GM23248 (cell line): ENCODE measurements at regions not wholly inside any gene's neighbourhood (a gene's known extent, or its start where the extent isn't known, plus 50 kb on each side); places are given as distances from the start of the nearest gene placed in this dataset.

Source experiments
- DNase-seq: peaks from one replicate; pipeline ENCODE4 v3.0.0-alpha.2; 2015
- H2AFZ ChIP-seq: fragments of 200-600 bp; sonication (generic); 2 replicates; pipeline ENCODE4 v1.6.1; 2016; ENCODE audit warnings: antibody characterized with exemption
- H3F3A ChIP-seq: fragments of 200-600 bp; sonication (generic); 2 replicates; pipeline ENCODE4 v1.6.1; 2016; ENCODE audit warnings: mild to moderate bottlenecking, antibody characterized with exemption, mixed run types; ENCODE audit not compliant: insufficient read depth
- H3K27ac ChIP-seq: fragments of 200-600 bp; sonication (generic); 2 replicates; pipeline ENCODE4 v1.5.1; 2016; ENCODE audit warnings: mild to moderate bottlenecking
- H3K27me3 ChIP-seq: fragments of 200-600 bp; sonication (generic); replicated peaks from 2 replicates; pipeline ENCODE4 v1.6.1; 2016; ENCODE audit warnings: mild to moderate bottlenecking; ENCODE audit not compliant: insufficient read depth
- H3K36me3 ChIP-seq: fragments of 200-600 bp; sonication (generic); 2 replicates; pipeline ENCODE4 v1.6.1; 2016; ENCODE audit warnings: low read depth, mild to moderate bottlenecking
- H3K4me1 ChIP-seq: fragments of 200-600 bp; sonication (generic); 2 replicates; pipeline ENCODE4 v1.6.1; 2016; ENCODE audit warnings: mild to moderate bottlenecking; ENCODE audit not compliant: insufficient read depth
- H3K4me2 ChIP-seq: fragments of 200-600 bp; sonication (generic); one replicate; pipeline ENCODE4 v1.6.1; 2016; ENCODE audit warnings: mild to moderate bottlenecking; ENCODE audit not compliant: unreplicated experiment
- H3K4me3 ChIP-seq: fragments of 200-600 bp; sonication (generic); 2 replicates; pipeline ENCODE4 v1.5.1; 2016; ENCODE audit warnings: mild to moderate bottlenecking
- H3K79me2 ChIP-seq: fragments of 200-600 bp; sonication (generic); 2 replicates; pipeline ENCODE4 v1.6.1; 2016; ENCODE audit warnings: mild to moderate bottlenecking; ENCODE audit not compliant: insufficient read depth
- H3K9ac ChIP-seq: fragments of 200-600 bp; sonication (generic); 2 replicates; pipeline ENCODE4 v1.6.1; 2016; ENCODE audit warnings: mild to moderate bottlenecking
- H3K9me2 ChIP-seq: fragments of 200-600 bp; sonication (generic); 2 replicates; pipeline ENCODE4 v1.6.1; 2016; ENCODE audit warnings: mixed run types, mild to moderate bottlenecking, moderate library complexity; ENCODE audit not compliant: insufficient read depth
- H3K9me3 ChIP-seq: fragments of 200-600 bp; sonication (generic); one replicate; pipeline ENCODE4 v1.6.1; 2017; ENCODE audit warnings: low read depth
- H4K20me1 ChIP-seq: fragments of 200-600 bp; sonication (generic); 2 replicates; pipeline ENCODE4 v1.6.0; 2016; ENCODE audit not compliant: insufficient read depth
- EZH2 ChIP-seq: fragments of 200-600 bp; sonication (generic); IDR thresholded peaks from 2 replicates; pipeline ENCODE4 v1.6.1; 2018; ENCODE audit warnings: antibody characterized with exemption, mild to moderate bottlenecking; ENCODE audit not compliant: insufficient read depth, poor library complexity, severe bottlenecking
- EZH2phosphoT487 ChIP-seq: fragments of 200-600 bp; sonication (generic); IDR thresholded peaks from 2 replicates; pipeline ENCODE4 v1.6.1; 2018; ENCODE audit warnings: antibody characterized with exemption, moderate library complexity, mild to moderate bottlenecking, low read depth; ENCODE audit not compliant: insufficient read depth
- WGBS, 2 experiments: methylation state at CpG; one replicate each; pipeline ENCODE4 v1.1.6; 2015 to 2017; ENCODE audit warnings: low lambda C conversion rate in 2 of 2, low coverage in 1 of 2; ENCODE audit errors: missing lambda C conversion rate in 2 of 2; 5-methylcytosine and 5-hydroxymethylcytosine counted together
- in situ Hi-C: fragments of 300-500 bp; cut with MboI; formaldehyde crosslinking; loops from 2 replicates; pipeline ENCODE4 v1.15.0; 2020

DNA sequence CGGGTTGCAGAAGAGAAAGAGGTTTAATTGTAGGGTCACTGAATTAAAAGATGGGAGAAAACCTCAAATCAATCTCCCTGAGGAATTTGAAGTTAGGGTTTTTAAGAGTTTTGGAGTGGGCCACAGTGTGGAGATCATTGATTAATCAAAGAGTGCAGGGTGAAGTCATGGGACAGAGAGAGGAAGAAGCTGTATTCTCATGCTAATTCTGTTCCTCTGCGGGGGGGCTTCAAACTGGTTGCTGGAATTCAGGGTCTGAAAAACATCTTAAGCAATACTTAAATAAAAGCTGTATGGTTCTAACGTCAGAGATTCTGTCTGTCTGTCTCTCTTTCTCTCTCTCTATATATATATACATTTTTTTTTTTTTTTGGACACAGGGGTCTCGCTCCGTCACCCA lies 169.8 kb upstream of the SPATS2L start:
- Histone ChIP-seq H3K4me3 (no peak overlapping the region), H3K9me2 (no peaks in the 10 kb centered on the region), H3K36me3 (no peaks in the 10 kb centered on the region), H3K4me2 (no peak overlapping the region), H3K27me3 (no peaks in the 10 kb centered on the region; the same call in 1 of the 2 replicates), H3F3A (no peaks in the 10 kb centered on the region), H2AFZ (no peak overlapping the region), H3K9me3 (no peaks in the 10 kb centered on the region), H4K20me1 (no peaks in the 10 kb centered on the region), H3K79me2 (no peaks in the 10 kb centered on the region), H3K9ac (no peak overlapping the region), H3K27ac (no peak overlapping the region), H3K4me1 (no peaks in the 10 kb centered on the region)
- no peak for DNase-seq
- in situ Hi-C loops = no loop called here
- TF ChIP-seq EZH2 (no peak), EZH2phosphoT487 (no peak)
- WGBS, 2 experiments = 54 to 63% methylated on average over 5 of the region's 5 CpGs

DNA sequence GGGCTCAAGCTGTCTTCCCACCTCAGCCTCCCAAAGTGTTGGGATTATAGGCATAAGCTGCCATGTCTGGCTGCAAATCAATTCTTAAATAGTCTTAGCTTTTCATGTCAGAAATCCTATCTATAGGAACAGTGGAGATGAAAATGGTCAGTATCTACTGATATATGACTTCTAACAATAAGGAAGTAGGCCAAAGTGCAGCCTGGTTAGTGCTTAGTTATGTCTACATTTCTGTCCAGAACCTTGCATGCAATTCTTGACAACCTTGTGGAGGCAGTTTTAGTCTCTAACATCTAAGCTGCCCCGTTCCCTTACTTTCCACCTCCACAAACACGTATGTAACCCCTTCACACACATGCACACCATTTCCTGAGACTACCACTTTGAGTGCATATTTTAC lies 169.2 kb upstream of the SPATS2L start:
- in situ Hi-C loops = no loop called here
- Histone ChIP-seq H3K9me2 (no peaks in the 10 kb centered on the region), H2AFZ (no peak overlapping the region), H3K9ac (no peak overlapping the region), H3K4me1 (no peaks in the 10 kb centered on the region), H3K36me3 (no peaks in the 10 kb centered on the region), H3K79me2 (no peaks in the 10 kb centered on the region), H3F3A (no peaks in the 10 kb centered on the region), H3K27me3 (no peaks in the 10 kb centered on the region; the same call in 1 of the 2 replicates), H3K27ac (no peak overlapping the region), H3K9me3 (no peaks in the 10 kb centered on the region), H4K20me1 (no peaks in the 10 kb centered on the region), H3K4me2 (no peak overlapping the region), H3K4me3 (no peak overlapping the region)
- DNase-seq = no peak
- 40 to 41% methylated on average over 2 of the region's 2 CpGs for WGBS, 2 experiments
- TF ChIP-seq EZH2 (no peak), EZH2phosphoT487 (no peak)

DNA sequence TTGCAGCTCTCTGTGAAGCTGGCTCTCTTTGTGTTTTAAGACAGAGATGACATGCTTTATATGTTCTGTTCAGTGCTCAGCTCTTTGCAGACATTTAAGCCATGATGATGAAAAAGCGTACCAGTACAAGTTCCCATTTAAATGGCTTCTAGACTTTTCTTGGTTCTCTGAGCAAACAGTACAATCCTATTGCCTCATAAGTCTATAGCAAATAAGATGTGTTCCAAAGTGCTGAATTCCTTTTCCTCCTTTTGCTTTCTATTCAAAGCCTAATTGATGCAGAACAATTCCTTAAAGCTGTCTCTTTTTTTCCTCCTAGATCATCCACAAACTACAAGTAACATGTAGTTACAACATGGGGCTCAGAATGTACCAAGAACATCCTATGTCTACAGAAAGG lies 168.8 kb upstream of the SPATS2L start:
- Histone ChIP-seq H3K27ac (no peak overlapping the region), H3K4me1 (no peaks in the 10 kb centered on the region), H3K4me3 (no peak overlapping the region), H3K79me2 (no peaks in the 10 kb centered on the region), H3K9me3 (no peaks in the 10 kb centered on the region), H3K4me2 (no peak overlapping the region), H2AFZ (no peak overlapping the region), H4K20me1 (no peaks in the 10 kb centered on the region), H3K9ac (no peak overlapping the region), H3K27me3 (no peaks in the 10 kb centered on the region; the same call in 1 of the 2 replicates), H3K9me2 (no peaks in the 10 kb centered on the region), H3F3A (no peaks in the 10 kb centered on the region), H3K36me3 (no peaks in the 10 kb centered on the region)
- no peak for TF ChIP-seq EZH2
- TF ChIP-seq EZH2phosphoT487 = no peak
- DNase-seq = no peak
- in situ Hi-C loops = no loop called here
- WGBS, 2 experiments = 52 to 62% methylated on average over 1 of the region's 1 CpG

DNA sequence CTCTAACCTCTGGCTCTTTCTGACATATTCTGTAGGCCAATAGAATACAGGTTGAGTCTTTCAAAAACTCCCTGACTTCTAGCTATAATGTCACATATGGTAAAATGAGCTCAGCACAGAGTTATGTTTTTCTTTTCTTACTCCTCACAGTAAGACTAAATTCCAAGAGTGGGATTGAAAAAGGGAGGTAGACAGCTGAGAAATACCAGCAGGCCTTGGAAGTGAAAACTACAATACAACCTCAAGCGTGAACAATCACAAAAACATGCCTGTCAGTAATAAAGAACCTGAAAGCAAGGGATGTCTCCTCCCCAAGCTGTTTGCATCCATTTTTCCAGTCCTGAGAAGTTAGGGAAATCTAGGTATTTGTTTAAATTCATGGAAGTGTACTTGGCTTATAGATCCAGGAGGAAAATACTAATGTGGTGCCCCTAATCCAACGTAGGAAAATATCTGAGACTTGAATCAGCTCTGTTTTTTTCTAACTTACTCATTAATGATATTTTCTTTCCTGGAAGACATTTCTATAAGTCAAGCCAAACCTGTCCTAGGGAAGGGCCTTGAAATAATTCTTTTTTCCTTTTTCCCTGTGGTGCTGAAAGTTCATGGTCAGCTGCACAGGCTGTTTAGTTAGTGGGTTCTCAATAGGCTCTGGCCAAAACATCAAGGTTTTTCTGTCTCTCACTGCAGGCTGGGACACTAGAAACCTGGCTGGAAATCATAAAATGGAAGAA lies 167.9 kb upstream of the SPATS2L start:
- H3K9me2 ChIP-seq = no peaks in the 10 kb centered on the region
- H3K4me2 ChIP-seq = no peak overlapping the region
- H4K20me1 ChIP-seq = no peaks in the 10 kb centered on the region
- no peak for TF ChIP-seq EZH2phosphoT487
- H2AFZ ChIP-seq = no peak overlapping the region
- in situ Hi-C loops = no loop called here
- H3K9me3 ChIP-seq = no peaks in the 10 kb centered on the region
- no peak overlapping the region for H3K9ac ChIP-seq
- no peaks in the 10 kb centered on the region for H3K4me1 ChIP-seq
- H3K27me3 ChIP-seq = no peaks in the 10 kb centered on the region; the same call in 1 of the 2 replicates
- no peaks in the 10 kb centered on the region for H3F3A ChIP-seq
- no peak for DNase-seq
- H3K79me2 ChIP-seq = no peaks in the 10 kb centered on the region
- H3K36me3 ChIP-seq = no peaks in the 10 kb centered on the region
- no peak overlapping the region for H3K4me3 ChIP-seq
- WGBS, 2 experiments = 46 to 51% methylated on average over 2 of the region's 2 CpGs
- H3K27ac ChIP-seq = no peak overlapping the region

DNA sequence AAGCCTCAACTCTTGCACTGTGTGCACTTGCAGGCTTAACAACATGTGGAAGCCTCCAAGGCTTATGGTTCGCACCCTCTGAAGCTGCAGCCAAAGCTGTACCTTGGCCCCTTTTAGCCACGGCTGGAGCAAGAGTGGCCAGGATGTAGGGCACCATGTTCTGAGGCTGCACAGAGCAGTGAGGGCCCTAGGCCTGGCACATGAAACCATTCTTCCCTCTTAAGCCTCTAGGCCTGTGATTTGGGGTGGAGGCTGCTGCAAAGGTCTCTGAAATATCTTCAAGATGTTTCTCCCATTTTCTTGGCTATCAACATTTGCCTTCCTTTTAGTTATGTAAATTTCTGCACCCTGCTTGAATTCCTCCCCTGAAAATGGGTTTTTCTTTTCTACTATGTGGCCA lies 161.9 kb upstream of the SPATS2L start:
- no peaks in the 10 kb centered on the region for H4K20me1 ChIP-seq
- 52 to 60% methylated on average over 2 of the region's 2 CpGs for WGBS, 2 experiments
- TF ChIP-seq EZH2phosphoT487 (no peak), EZH2 (no peak)

More for the DNA sequence above, 161.9 kb upstream of the SPATS2L start:
- Histone ChIP-seq H3K4me3 (no peak overlapping the region), H3F3A (no peaks in the 10 kb centered on the region), H3K36me3 (no peaks in the 10 kb centered on the region), H3K27ac (no peak overlapping the region), H3K79me2 (no peaks in the 10 kb centered on the region), H3K4me1 (no peaks in the 10 kb centered on the region), H3K9me2 (no peaks in the 10 kb centered on the region), H3K27me3 (no peaks in the 10 kb centered on the region; the same call in 1 of the 2 replicates), H3K9ac (no peak overlapping the region), H3K4me2 (no peak overlapping the region), H3K9me3 (no peaks in the 10 kb centered on the region), H2AFZ (no peak overlapping the region)
- in situ Hi-C loops = no loop called here
- DNase-seq = no peak
